ENCODE measurements at regions not wholly inside any gene's neighbourhood (a gene's known extent, or its start where the extent isn't known, plus 50 kb on each side); places are given as distances from the start of the nearest gene placed in this dataset.

DNA sequence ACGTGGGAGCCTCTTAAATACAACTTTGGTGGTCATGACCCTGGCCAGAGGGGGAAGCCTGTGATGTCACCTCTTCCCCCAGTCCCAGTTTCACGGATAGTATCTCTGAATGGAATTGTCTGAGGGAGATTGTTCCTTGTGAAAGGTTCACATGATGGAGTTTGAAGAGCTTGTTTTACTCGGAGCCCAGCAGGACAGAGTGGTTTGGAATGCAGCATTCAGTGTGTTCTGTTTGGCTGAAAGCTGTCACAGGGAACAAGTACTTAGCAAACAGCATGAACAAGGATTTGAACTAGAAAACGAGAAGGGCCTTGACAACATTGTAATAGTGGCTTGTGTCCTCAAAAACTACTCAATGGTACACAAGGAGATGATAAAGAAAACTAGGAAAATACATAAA lies 133.9 kb upstream of the CXorf66 start:
- TF ChIP-seq, protein P1, sequence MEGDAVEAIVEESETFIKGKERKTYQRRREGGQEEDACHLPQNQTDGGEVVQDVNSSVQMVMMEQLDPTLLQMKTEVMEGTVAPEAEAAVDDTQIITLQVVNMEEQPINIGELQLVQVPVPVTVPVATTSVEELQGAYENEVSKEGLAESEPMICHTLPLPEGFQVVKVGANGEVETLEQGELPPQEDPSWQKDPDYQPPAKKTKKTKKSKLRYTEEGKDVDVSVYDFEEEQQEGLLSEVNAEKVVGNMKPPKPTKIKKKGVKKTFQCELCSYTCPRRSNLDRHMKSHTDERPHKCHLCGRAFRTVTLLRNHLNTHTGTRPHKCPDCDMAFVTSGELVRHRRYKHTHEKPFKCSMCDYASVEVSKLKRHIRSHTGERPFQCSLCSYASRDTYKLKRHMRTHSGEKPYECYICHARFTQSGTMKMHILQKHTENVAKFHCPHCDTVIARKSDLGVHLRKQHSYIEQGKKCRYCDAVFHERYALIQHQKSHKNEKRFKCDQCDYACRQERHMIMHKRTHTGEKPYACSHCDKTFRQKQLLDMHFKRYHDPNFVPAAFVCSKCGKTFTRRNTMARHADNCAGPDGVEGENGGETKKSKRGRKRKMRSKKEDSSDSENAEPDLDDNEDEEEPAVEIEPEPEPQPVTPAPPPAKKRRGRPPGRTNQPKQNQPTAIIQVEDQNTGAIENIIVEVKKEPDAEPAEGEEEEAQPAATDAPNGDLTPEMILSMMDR (IDR thresholded peaks at IDR 0.05) = no peak
- TF ChIP-seq, protein P2, sequence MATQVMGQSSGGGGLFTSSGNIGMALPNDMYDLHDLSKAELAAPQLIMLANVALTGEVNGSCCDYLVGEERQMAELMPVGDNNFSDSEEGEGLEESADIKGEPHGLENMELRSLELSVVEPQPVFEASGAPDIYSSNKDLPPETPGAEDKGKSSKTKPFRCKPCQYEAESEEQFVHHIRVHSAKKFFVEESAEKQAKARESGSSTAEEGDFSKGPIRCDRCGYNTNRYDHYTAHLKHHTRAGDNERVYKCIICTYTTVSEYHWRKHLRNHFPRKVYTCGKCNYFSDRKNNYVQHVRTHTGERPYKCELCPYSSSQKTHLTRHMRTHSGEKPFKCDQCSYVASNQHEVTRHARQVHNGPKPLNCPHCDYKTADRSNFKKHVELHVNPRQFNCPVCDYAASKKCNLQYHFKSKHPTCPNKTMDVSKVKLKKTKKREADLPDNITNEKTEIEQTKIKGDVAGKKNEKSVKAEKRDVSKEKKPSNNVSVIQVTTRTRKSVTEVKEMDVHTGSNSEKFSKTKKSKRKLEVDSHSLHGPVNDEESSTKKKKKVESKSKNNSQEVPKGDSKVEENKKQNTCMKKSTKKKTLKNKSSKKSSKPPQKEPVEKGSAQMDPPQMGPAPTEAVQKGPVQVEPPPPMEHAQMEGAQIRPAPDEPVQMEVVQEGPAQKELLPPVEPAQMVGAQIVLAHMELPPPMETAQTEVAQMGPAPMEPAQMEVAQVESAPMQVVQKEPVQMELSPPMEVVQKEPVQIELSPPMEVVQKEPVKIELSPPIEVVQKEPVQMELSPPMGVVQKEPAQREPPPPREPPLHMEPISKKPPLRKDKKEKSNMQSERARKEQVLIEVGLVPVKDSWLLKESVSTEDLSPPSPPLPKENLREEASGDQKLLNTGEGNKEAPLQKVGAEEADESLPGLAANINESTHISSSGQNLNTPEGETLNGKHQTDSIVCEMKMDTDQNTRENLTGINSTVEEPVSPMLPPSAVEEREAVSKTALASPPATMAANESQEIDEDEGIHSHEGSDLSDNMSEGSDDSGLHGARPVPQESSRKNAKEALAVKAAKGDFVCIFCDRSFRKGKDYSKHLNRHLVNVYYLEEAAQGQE (IDR thresholded peaks at IDR 0.05) = no peak
- no peak for TF ChIP-seq RAD21 (conservative IDR thresholded peaks at IDR 0.05 in 1 of 2, IDR thresholded peaks at IDR 0.05 in 1 of 2)
- TF ChIP-seq EP300 (IDR thresholded peaks at IDR 0.05) = no peak
- TF ChIP-seq, protein P3, sequence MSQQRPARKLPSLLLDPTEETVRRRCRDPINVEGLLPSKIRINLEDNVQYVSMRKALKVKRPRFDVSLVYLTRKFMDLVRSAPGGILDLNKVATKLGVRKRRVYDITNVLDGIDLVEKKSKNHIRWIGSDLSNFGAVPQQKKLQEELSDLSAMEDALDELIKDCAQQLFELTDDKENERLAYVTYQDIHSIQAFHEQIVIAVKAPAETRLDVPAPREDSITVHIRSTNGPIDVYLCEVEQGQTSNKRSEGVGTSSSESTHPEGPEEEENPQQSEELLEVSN (IDR thresholded peaks at IDR 0.05; ENCODE audit: borderline replicate concordance, low read depth) = no peak
- TF ChIP-seq MYC (IDR thresholded peaks at IDR 0.05; ENCODE audit: borderline replicate concordance, low read length) = no peak
- TF ChIP-seq POLR2A (IDR thresholded peaks at IDR 0.05; ENCODE audit: low read length) = no peak
- no peak for TF ChIP-seq CEBPB (IDR thresholded peaks at IDR 0.05)
- no peak for TF ChIP-seq KDM5A (IDR thresholded peaks at IDR 0.05)
- no peak for TF ChIP-seq MAFK (IDR thresholded peaks at IDR 0.05; ENCODE audit: partially characterized antibody)
- no peak for TF ChIP-seq NPAS2 (CRISPR knock-in tag; IDR thresholded peaks at IDR 0.05; ENCODE audit: borderline replicate concordance)
- TF ChIP-seq RFX5 (IDR thresholded peaks at IDR 0.05) = no peak

Data from A549 (cell line).